ENCODE measurements at regions not wholly inside any gene's neighbourhood (a gene's known extent, or its start where the extent isn't known, plus 50 kb on each side); places are given as distances from the start of the nearest gene placed in this dataset.

- DNase-seq: no peak
Observed at GRCh38 chr3:59578129-59578528, 528.3 kb upstream of the CFAP20DC start.

- no peak for DNase-seq
Observed at GRCh38 chr3:59576606-59577005, 526.8 kb upstream of the CFAP20DC start.

- DNase-seq: peak; percentile 69
Observed at GRCh38 chr3:59575113-59576001, 525.5 kb upstream of the CFAP20DC start.

GRCh38 chr3:59573911-59574310, 524.1 kb upstream of the CFAP20DC start:
- DNase-seq: no peak

- no peak for DNase-seq
Observed at GRCh38 chr3:59572106-59572505, 522.3 kb upstream of the CFAP20DC start.

DNA sequence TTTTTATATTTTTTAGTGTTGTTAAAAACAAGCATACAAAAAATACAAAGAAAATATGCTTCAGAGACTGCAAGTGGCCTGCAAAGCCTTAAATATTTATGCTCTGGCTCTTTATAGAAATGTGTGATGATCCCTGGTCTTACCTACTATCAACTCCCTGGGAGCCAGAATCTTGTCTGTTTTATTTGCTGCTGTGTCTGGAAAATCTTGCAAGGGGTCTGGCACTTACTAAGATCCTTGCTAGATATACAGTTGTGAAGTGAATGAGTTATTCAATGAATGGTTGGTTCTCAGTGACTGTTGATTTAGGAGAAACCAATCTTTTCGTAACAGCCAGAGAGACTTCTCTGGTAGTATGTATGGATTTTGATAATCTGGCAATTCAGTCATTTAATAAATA, 521.0 kb upstream of the CFAP20DC start:
- DNase-seq: no peak

DNA sequence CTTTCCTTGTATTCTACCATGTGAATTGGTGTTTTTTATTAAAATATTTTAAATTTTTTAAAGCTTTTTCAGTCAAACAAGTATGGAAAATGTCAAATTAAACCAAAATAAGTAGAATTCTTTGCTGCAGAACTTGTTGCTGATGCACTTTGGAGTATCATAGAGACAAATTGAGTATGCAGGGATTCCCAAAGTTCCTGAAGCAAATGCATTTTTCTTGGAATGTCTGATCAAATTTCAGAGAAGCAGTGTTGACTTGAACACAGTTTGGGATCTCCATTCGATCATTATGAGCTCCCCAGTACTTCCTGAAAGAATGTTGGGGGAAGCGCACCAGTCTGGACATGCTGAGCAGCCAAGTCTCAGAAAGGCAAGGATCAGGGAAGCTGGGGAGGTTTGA, 517.8 kb upstream of the CFAP20DC start:
- no peak for DNase-seq

GRCh38 chr3:59566481-59566975, 516.7 kb upstream of the CFAP20DC start:
- no peak for DNase-seq

- no peak for DNase-seq
Observed at GRCh38 chr3:59565125-59565524, 515.3 kb upstream of the CFAP20DC start.

GRCh38 chr3:59563966-59564365, 514.1 kb upstream of the CFAP20DC start:
- DNase-seq: no peak

DNA sequence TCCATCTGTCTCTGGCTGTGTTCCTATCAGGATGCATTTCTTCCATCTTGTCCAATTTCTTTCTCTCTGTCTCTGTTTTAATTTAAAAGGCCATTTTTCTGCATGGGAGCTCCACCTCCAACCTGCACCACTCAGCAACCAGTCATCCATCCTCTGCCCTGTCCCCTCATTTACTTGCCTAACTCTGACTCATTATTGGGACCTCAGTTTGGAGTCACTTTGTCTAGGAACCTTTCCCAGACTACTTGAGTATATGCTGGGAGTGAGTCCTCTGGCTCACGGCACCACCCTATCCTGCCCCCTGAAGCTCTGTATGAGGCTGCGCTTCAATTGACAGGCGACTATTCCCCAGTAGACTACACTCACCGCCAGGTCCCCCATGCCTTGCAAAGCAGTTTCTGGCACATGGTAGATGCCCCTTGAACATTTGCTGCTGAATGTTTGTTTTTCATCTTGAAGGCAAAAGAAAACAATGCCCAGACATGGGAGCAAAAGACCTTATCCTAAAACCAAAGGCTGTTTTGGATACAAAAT, 513.3 kb upstream of the CFAP20DC start:
- no peak for DNase-seq

DNA sequence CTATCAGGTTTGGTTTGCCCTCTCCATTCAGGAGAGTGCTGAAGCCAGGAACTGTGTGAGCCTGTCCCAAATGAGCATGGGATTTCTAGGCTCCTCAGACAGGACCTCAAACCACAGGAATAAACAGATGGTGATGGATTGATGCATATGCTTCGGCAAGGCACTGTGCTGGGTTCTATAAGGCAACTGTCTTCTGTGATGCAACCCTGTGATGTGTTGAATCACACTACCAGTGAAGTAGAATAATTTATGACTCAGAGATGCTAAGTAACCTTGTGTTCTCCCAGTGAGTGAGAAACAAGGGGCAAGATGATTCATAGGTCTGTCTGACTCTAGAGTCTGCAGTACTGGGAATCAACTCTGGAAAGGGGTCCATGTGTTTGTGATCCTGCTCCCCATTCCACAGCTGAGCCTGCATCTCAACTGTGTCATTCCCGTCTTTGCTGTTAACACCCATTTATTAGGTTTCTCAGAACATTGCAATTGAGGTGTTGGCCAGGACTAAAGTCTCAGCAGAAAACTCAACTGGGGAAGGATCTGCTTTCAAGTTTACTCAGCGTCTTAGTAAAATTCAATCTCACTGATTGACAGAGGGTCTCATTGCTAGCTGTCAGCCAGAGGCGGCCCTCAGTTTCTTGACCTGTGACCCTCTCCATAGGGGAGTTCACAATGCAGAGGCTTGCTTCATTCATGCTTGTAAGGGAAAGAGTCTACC, 510.1 kb upstream of the CFAP20DC start:
- DNase-seq: no peak

GRCh38 chr3:59558906-59559720, 509.3 kb upstream of the CFAP20DC start:
- no peak for DNase-seq

GRCh38 chr3:59555593-59556315, 505.9 kb upstream of the CFAP20DC start:
- DNase-seq: no peak

DNA sequence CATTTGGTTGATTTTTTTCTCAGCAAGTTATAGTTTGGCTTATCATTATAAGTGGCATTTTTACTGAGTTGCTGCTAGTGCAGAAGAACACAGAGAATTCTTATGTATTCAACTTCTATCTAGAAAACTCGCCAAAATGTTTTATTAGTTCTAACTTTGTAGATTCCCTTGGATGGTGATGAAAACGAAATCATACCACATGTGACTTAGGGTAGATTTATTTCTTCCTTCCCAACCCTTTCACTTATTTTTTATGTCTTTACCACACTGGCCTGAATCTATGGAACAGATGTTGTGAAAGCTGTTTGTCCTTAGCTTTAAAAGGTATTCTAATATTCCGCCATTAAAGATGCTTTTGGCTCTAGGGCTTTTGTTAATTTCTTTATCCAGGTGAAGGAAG, 503.3 kb upstream of the CFAP20DC start:
- no peak for DNase-seq

GRCh38 chr3:59551834-59552233, 502.0 kb upstream of the CFAP20DC start:
- DNase-seq: no peak

GRCh38 chr3:59549962-59550361, 500.1 kb upstream of the CFAP20DC start:
- no peak for DNase-seq

DNA sequence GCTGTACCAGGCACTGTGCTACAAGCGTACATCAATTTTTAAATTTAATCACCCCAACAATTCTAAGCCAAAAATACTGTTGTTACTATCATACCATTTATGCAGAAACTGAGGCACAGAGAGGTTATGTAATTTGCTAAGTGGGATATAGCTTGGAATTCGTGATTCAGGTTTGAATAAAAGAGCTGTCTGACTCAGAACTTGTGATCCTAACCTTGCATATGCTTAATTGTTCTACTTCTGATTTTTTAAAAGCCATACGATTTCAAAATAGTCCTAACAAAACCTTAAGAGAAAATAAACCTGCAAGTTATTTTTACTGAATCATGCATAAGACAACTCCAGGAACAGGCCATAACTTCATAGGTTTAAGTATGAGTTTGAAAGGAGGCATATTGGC, 498.0 kb upstream of the CFAP20DC start:
- no peak for DNase-seq

DNA sequence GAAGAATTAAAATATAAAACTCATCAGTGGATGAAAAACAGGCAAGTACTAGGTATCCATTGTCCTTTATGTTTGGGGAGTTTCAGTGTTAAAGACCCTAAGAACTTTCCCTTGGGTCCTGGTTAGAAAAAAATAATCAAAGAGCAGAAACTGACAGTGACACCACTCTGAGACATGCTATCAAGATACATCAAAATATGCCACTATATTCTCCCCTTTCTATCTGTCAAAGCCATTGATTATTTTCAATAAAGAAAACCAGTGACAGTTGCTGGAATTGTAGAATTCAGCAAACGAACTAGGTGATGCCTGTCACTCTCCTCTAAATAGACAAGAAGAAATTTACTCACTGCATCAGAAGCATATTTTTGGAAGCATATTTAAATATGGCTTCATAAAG, 496.7 kb upstream of the CFAP20DC start:
- DNase-seq: no peak

GRCh38 chr3:59545374-59545773, 495.5 kb upstream of the CFAP20DC start:
- DNase-seq: no peak

- no peak for DNase-seq
Observed at GRCh38 chr3:59542276-59542675, 492.5 kb upstream of the CFAP20DC start.

- no peak for DNase-seq
Observed at GRCh38 chr3:59540696-59541095, 490.9 kb upstream of the CFAP20DC start.
